ENCODE measurements at regions not wholly inside any gene's neighbourhood (a gene's known extent, or its start where the extent isn't known, plus 50 kb on each side); places are given as distances from the start of the nearest gene placed in this dataset.

GRCh38 chr6:88366672-88367071 is 200.5 kb upstream of the CNR1 start:
- no peak for TF ChIP-seq CTCF (IDR thresholded peaks at IDR 0.05; ENCODE audit: insufficient read depth, low read length)
- TF ChIP-seq POLR2AphosphoS5 (IDR thresholded peaks at IDR 0.05; ENCODE audit: low read depth): no peak
- no peak for TF ChIP-seq SPI1 (IDR thresholded peaks at IDR 0.05; ENCODE audit: borderline replicate concordance, low read depth)
- TF ChIP-seq, protein P1, sequence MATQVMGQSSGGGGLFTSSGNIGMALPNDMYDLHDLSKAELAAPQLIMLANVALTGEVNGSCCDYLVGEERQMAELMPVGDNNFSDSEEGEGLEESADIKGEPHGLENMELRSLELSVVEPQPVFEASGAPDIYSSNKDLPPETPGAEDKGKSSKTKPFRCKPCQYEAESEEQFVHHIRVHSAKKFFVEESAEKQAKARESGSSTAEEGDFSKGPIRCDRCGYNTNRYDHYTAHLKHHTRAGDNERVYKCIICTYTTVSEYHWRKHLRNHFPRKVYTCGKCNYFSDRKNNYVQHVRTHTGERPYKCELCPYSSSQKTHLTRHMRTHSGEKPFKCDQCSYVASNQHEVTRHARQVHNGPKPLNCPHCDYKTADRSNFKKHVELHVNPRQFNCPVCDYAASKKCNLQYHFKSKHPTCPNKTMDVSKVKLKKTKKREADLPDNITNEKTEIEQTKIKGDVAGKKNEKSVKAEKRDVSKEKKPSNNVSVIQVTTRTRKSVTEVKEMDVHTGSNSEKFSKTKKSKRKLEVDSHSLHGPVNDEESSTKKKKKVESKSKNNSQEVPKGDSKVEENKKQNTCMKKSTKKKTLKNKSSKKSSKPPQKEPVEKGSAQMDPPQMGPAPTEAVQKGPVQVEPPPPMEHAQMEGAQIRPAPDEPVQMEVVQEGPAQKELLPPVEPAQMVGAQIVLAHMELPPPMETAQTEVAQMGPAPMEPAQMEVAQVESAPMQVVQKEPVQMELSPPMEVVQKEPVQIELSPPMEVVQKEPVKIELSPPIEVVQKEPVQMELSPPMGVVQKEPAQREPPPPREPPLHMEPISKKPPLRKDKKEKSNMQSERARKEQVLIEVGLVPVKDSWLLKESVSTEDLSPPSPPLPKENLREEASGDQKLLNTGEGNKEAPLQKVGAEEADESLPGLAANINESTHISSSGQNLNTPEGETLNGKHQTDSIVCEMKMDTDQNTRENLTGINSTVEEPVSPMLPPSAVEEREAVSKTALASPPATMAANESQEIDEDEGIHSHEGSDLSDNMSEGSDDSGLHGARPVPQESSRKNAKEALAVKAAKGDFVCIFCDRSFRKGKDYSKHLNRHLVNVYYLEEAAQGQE (IDR thresholded peaks at IDR 0.05; ENCODE audit: insufficient replicate concordance, low read depth): no peak
